ENCODE measurements at regions not wholly inside any gene's neighbourhood (a gene's known extent, or its start where the extent isn't known, plus 50 kb on each side); places are given as distances from the start of the nearest gene placed in this dataset.

DNA sequence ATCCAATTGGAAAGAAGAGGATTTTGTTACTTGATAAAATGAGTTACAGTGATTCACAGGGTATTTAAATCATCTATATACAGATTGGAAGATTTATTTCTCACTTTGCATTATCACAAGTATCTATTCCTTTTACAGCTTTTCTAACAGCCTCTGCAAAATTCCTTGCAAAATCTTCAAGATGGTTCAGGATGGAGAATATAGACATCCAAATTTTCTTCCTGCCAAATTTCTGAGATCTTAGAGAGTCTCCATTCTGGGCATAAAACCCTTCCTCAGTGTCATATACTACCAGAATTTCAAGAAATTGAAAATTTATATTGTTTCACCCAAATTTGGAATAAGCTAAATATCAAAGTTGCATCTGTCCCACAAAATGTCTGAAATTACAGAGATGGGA lies 259.1 kb upstream of the FAM174A start:
- intact Hi-C loops (cut with micrococcal nuclease; ENCODE audit: unreplicated experiment): no loop called here
- Histone ChIP-seq H3K4me1 (ENCODE audit: insufficient read depth, low read length, poor library complexity, severe bottlenecking) (no peaks in the 10 kb centered on the region), H4K20me1 (ENCODE audit: insufficient read depth, low read length) (no peaks in the 10 kb centered on the region), H3K36me3 (ENCODE audit: insufficient read depth, low read length) (no peaks in the 10 kb centered on the region), H3K9me3 (ENCODE audit: low read length) (no peaks in the 10 kb centered on the region), H3K9me2 (ENCODE audit: insufficient read depth, low read length) (no peaks in the 10 kb centered on the region), H2AFZ (ENCODE audit: low read length) (no peak overlapping the region), H3K4me2 (ENCODE audit: low read length) (no peak overlapping the region), H3K27ac (ENCODE audit: low read depth, low read length, poor library complexity, severe bottlenecking) (no peak overlapping the region), H3K4me3 (ENCODE audit: low read depth, low read length, poor library complexity, severe bottlenecking) (no peak overlapping the region), H3K79me2 (ENCODE audit: insufficient read depth, low read depth, low read length) (no peaks in the 10 kb centered on the region)
- CTCF ChIA-PET (ENCODE audit: unreplicated experiment): no interaction called here
- no peak for DNase-seq (ENCODE audit: low spot score)
- BruUV-seq (replicated peaks): no TSS peak
- TF ChIP-seq CTCF (conservative IDR thresholded peaks at IDR 0.05; ENCODE audit: low read length): no peak
- TF ChIP-seq EZH2phosphoT487 (IDR thresholded peaks at IDR 0.05; ENCODE audit: borderline replicate concordance, low read depth, low read length): no peak
- POLR2A ChIA-PET: no interaction called here

GRCh38 chr5:100275631-100276030 lies 259.5 kb upstream of the FAM174A start:
- Histone ChIP-seq H3K4me3 (ENCODE audit: low read depth, low read length, poor library complexity, severe bottlenecking) (no peak overlapping the region), H3K79me2 (ENCODE audit: insufficient read depth, low read depth, low read length) (no peaks in the 10 kb centered on the region), H3K9me3 (ENCODE audit: low read length) (no peaks in the 10 kb centered on the region), H3K4me1 (ENCODE audit: insufficient read depth, low read length, poor library complexity, severe bottlenecking) (no peaks in the 10 kb centered on the region), H3K27ac (ENCODE audit: low read depth, low read length, poor library complexity, severe bottlenecking) (no peak overlapping the region), H3K36me3 (ENCODE audit: insufficient read depth, low read length) (no peaks in the 10 kb centered on the region), H2AFZ (ENCODE audit: low read length) (no peak overlapping the region), H3K9me2 (ENCODE audit: insufficient read depth, low read length) (no peaks in the 10 kb centered on the region), H3K4me2 (ENCODE audit: low read length) (no peak overlapping the region), H4K20me1 (ENCODE audit: insufficient read depth, low read length) (no peaks in the 10 kb centered on the region)
- intact Hi-C loops (cut with micrococcal nuclease; ENCODE audit: unreplicated experiment): no loop called here
- no peak for DNase-seq (ENCODE audit: low spot score)
- BruUV-seq (replicated peaks): no TSS peak
- CTCF ChIA-PET (ENCODE audit: unreplicated experiment): no interaction called here
- TF ChIP-seq EZH2phosphoT487 (IDR thresholded peaks at IDR 0.05; ENCODE audit: borderline replicate concordance, low read depth, low read length): no peak
- no peak for TF ChIP-seq CTCF (conservative IDR thresholded peaks at IDR 0.05; ENCODE audit: low read length)
- POLR2A ChIA-PET: no interaction called here

- Histone ChIP-seq H3K27ac (ENCODE audit: low read depth, low read length, poor library complexity, severe bottlenecking) (no peak overlapping the region), H4K20me1 (ENCODE audit: insufficient read depth, low read length) (no peaks in the 10 kb centered on the region), H3K9me2 (ENCODE audit: insufficient read depth, low read length) (no peaks in the 10 kb centered on the region), H3K4me2 (ENCODE audit: low read length) (no peak overlapping the region), H3K9me3 (ENCODE audit: low read length) (no peaks in the 10 kb centered on the region), H3K36me3 (ENCODE audit: insufficient read depth, low read length) (no peaks in the 10 kb centered on the region), H3K79me2 (ENCODE audit: insufficient read depth, low read depth, low read length) (no peaks in the 10 kb centered on the region), H3K4me1 (ENCODE audit: insufficient read depth, low read length, poor library complexity, severe bottlenecking) (no peaks in the 10 kb centered on the region), H2AFZ (ENCODE audit: low read length) (no peak overlapping the region), H3K4me3 (ENCODE audit: low read depth, low read length, poor library complexity, severe bottlenecking) (no peak overlapping the region)
- no peak for TF ChIP-seq EZH2phosphoT487 (IDR thresholded peaks at IDR 0.05; ENCODE audit: borderline replicate concordance, low read depth, low read length)
- no peak for TF ChIP-seq CTCF (conservative IDR thresholded peaks at IDR 0.05; ENCODE audit: low read length)
- intact Hi-C loops (cut with micrococcal nuclease; ENCODE audit: unreplicated experiment): no loop called here
- DNase-seq (ENCODE audit: low spot score): no peak
- ChIA-PET CTCF (ENCODE audit: unreplicated experiment) (no interaction called here), POLR2A (interaction anchor here (0.6 kb wide), 1 partner anchor 1443 kb away, joined by 5 read pairs; no protein-coding TSS in a partner anchor)
- no TSS peak for BruUV-seq (replicated peaks)
These were observed 261.2 kb upstream of the FAM174A start for GRCh38 chr5:100273846-100274580.
